PC-3 (cell line): ENCODE measurements at regions not wholly inside any gene's neighbourhood (a gene's known extent, or its start where the extent isn't known, plus 50 kb on each side); places are given as distances from the start of the nearest gene placed in this dataset.

Experiments used
- EZH2phosphoT487 ChIP-seq: fragments of 300-600 bp; sonication (generic); IDR thresholded peaks from 2 replicates; pipeline ENCODE4 v1.6.1; 2018; ENCODE audit warnings: mild to moderate bottlenecking, antibody characterized with exemption, low read length, borderline replicate concordance
- TF ChIP-seq, protein P1 (sequence below): fragments of 300-600 bp; sonication (generic); conservative IDR thresholded peaks from 2 replicates; pipeline ENCODE4 v1.5.1; 2017; ENCODE audit warnings: antibody characterized with exemption, low read depth, mild to moderate bottlenecking, low read length

DNA sequence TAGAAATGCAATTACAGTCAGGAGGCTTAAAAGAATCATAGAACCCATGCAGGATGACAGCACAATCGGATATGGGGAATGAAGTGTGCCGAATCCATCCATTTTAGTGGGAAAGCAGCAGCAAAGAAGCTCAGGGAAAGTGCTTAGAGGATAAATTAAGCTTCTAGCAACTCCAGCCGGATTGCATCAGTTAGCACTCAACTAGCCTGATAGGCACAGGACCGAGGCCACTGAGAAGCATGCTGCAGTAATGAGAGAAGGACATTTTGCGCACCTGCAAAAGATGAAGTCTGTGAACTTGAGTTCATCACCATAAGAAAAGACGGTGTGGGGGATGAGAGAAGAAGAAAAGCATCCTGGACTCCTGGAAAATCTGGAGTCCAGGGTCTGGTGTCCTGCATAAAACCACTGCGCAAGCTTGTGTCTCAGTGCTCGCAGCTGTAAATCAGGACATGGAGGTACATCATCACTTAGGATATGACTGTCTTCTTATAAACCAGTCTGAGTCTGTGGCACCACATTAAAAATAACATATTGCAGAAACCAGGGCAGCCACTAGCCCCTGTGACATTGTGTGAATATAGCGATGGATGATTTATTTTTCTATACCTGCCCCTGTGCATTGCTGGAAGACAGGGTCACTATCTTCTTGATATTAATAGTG, 665.5 kb upstream of the SOX11 start:
- TF ChIP-seq, protein P1, sequence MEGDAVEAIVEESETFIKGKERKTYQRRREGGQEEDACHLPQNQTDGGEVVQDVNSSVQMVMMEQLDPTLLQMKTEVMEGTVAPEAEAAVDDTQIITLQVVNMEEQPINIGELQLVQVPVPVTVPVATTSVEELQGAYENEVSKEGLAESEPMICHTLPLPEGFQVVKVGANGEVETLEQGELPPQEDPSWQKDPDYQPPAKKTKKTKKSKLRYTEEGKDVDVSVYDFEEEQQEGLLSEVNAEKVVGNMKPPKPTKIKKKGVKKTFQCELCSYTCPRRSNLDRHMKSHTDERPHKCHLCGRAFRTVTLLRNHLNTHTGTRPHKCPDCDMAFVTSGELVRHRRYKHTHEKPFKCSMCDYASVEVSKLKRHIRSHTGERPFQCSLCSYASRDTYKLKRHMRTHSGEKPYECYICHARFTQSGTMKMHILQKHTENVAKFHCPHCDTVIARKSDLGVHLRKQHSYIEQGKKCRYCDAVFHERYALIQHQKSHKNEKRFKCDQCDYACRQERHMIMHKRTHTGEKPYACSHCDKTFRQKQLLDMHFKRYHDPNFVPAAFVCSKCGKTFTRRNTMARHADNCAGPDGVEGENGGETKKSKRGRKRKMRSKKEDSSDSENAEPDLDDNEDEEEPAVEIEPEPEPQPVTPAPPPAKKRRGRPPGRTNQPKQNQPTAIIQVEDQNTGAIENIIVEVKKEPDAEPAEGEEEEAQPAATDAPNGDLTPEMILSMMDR: no peak
- TF ChIP-seq EZH2phosphoT487: no peak
